Vagina (tissue), 2 donors: ENCODE measurements at regions not wholly inside any gene's neighbourhood (a gene's known extent, or its start where the extent isn't known, plus 50 kb on each side); places are given as distances from the start of the nearest gene placed in this dataset.

Experiments
- POLR2A ChIP-seq, 2 donors: fragments of 450-650 bp; IDR thresholded peaks; one replicate each; pipeline ENCODE4 v1.6.1; 2017; ENCODE audit warnings: antibody characterized with exemption in 2 of 2, mild to moderate bottlenecking in 2 of 2, moderate library complexity in 2 of 2
- POLR2AphosphoS5 ChIP-seq, 2 donors: sonication (generic); formaldehyde crosslinking; IDR thresholded peaks; one replicate each; pipeline ENCODE4 v1.9.0; 2017; ENCODE audit warnings: antibody characterized with exemption in 2 of 2, mild to moderate bottlenecking in 2 of 2, low read depth in 1 of 2; ENCODE audit not compliant: insufficient read depth in 1 of 2
- TF ChIP-seq, protein P1 (sequence below), 3 experiments: fragments of 450-650 bp in 2 of 3; fragments of 200-600 bp in 1 of 3; sonication (generic) in 1 of 3; IDR thresholded peaks; one replicate each; pipeline ENCODE4 v1.5.1; 2017 to 2019; ENCODE audit warnings: antibody characterized with exemption in 3 of 3, mild to moderate bottlenecking in 2 of 3, moderate library complexity in 2 of 3

DNA sequence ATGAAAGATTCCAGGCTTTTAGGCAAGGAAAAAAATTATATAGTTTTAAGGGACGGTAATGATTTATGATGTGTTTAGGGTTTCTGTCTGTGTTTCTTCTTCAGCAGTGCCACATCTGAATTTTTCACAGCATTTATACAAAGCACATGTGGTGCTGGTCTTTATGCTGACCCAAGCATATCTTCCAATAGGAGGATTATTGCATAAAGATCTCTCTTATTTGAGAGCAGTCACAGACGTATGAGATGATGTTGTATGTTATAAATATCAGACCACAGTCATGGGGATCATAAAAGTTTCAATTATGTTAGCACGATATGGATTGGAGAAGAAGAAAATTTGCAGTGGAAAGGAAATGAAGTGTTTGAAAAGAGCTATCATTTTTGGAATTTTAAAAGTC is 150.9 kb downstream of the RASEF start:
- TF ChIP-seq POLR2A (IDR thresholded peaks at IDR 0.05) (no peak), POLR2AphosphoS5 (IDR thresholded peaks at IDR 0.05; ENCODE audit: insufficient read depth in 1 of 2, low read depth in 1 of 2) (no peak)
- TF ChIP-seq, protein P1, sequence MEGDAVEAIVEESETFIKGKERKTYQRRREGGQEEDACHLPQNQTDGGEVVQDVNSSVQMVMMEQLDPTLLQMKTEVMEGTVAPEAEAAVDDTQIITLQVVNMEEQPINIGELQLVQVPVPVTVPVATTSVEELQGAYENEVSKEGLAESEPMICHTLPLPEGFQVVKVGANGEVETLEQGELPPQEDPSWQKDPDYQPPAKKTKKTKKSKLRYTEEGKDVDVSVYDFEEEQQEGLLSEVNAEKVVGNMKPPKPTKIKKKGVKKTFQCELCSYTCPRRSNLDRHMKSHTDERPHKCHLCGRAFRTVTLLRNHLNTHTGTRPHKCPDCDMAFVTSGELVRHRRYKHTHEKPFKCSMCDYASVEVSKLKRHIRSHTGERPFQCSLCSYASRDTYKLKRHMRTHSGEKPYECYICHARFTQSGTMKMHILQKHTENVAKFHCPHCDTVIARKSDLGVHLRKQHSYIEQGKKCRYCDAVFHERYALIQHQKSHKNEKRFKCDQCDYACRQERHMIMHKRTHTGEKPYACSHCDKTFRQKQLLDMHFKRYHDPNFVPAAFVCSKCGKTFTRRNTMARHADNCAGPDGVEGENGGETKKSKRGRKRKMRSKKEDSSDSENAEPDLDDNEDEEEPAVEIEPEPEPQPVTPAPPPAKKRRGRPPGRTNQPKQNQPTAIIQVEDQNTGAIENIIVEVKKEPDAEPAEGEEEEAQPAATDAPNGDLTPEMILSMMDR (IDR thresholded peaks at IDR 0.05), result no peak
